Left cardiac atrium (tissue), 4 donors: ENCODE measurements at regions not wholly inside any gene's neighbourhood (a gene's known extent, or its start where the extent isn't known, plus 50 kb on each side); places are given as distances from the start of the nearest gene placed in this dataset.

Experiments used
- ATAC-seq, 2 donors: fragments of 200-7000 bp; cut with Tn5 transposase; one replicate each; pipeline ENCODE4 v1.9.1; 2020; ENCODE audit warnings: mild to moderate bottlenecking in 2 of 2, moderate library complexity in 2 of 2
- DNase-seq: peaks from one replicate; pipeline ENCODE4 v3.0.0-alpha.2; 2020
- intact Hi-C, 2 donors: fragments of 100-400 bp; cut with DNase I; formaldehyde crosslinking; loops; one replicate each; pipeline versions ENCODE4 v1.14.1 to v1.15.1; 2022 to 2023
- donor health status: DM: no; HTN: yes; CAD: no.
- donor health status: DM: no; HTN: yes; CAD: no; lungs with severe emphysema.
- donor health status: DM: yes; HTN: yes; CAD: no.
- donor health status: Dilated cardiomyopathy.

DNA sequence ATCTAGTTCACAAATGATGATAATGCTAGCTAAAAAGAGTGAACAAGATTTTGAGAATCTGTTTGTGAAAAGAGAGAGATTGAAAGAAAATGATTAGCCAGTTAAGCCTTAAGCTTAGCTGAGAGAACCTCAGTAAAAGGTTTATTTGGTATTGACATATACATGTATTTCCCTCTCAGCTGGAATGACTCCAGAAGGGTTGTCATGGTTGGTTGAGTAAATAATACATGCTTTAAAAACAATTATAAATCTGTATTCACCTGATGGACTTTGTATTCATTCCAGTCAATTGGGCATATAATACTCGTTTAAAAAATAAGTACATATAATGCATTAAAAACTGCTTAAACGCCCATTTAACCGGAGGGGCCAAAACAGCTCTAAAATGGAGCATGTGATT lies 181.4 kb downstream of the GRB14 start:
- intact Hi-C loops = no loop called here
- ATAC-seq (no peak), DNase-seq (no peak)

- intact Hi-C loops = no loop called here
- ATAC-seq (no peak), DNase-seq (no peak)
These were observed 182.0 kb downstream of the GRB14 start for GRCh38 chr2:164439235-164439634.

- DNase-seq = no peak
- intact Hi-C loops = no loop called here
- no peak for ATAC-seq
These were observed 182.6 kb downstream of the GRB14 start for GRCh38 chr2:164438490-164439205.

DNA sequence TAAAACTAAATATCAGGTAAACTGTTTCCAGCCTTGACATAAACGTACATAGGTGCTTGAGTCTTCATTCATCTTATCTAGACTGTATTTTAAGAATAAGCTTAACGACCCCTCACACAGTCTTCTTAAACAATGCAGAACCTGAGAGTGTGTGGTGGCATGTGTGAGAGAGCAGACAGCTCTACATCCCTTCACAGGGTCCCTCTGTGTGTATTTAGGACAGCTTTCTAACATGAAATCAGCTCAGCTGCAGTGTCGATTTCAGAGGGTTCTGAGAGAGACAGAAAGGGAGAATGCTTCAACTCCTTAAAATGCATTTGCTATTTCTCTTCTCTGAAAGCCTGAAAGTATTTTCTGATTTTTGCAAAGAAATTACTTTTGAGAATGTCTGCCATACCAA lies 185.2 kb downstream of the GRB14 start:
- ATAC-seq (no peak), DNase-seq (no peak)
- intact Hi-C loops = no loop called here

DNA sequence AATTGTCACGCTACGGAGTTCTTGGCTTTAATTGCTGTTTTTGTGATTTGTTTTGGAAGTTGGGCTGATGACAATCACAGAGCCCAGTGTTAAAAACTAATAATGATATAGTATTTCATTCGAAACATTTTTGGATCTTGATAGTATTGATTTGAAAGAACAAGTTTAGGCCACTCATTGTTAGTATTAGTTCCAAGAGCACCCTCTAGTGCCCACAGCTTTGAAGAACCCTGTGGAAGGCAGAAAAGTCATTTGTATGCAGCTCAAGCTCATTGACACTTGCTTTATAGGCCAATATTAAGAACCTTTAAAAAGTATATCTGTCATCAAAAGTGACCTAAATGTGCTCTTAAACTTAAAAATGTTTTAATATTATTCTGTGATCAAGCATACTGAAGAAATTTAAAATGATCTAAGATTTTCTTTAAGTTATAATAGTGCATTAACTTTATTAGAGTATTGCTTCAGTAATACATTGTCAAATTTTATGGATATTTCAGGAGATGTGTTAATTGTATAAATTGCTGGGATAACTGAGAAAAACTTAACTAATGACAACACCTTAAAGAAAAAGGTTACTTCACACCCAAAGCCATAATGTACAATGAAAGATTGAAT lies 191.0 kb downstream of the GRB14 start:
- no peak for DNase-seq
- intact Hi-C loops = loop anchor here in 1 of 2 donors (5.0 kb wide), 1 partner anchor 1248 kb away; no protein-coding TSS in a partner anchor

DNA sequence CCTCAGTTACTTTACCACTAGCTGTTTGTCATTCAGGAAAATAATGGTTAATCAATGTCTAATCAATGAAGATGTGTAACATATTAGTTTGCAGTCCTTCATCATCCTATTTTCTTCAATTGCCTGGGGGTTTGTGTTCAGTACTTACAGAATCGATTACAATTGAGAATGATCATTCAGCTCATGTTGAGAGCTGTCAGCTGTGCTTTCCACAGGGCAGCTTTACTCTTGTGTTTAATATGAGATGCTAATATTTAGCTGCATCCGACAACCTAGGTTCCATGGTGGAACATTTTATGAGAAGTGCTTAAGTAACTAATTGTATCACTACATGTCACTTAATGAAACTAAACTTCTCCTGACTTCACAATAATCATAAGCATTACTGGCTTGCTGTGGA lies 191.9 kb downstream of the GRB14 start:
- DNase-seq (no peak), ATAC-seq (no peak)
- intact Hi-C loops = loop anchor here in 1 of 2 donors (5.0 to 10.0 kb wide), 2 partner anchors 1085 to 1237 kb away; no protein-coding TSS in a partner anchor

More for the DNA sequence above, 191.0 kb downstream of the GRB14 start:
- ATAC-seq = peak in 1 of 2 donors; percentile 47

DNA sequence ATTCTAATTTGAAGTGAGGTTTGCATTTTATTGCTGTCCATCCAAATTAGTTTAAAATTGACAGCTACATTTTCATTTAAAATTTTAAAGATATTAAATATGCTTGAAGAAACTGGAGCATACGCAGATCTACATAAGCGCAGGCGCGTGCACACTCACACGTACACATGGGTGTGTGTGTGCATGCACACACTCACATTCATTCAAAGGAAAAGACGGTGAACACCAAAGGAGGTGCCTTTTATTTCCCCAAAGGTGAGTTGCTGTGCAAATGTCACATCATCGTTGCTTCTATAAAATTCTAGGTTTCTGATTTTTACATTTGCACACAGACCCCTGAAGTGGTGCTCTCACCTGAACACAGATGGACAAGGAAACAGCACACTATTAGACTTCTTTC lies 194.2 kb downstream of the GRB14 start:
- intact Hi-C loops = loop anchor here in 1 of 2 donors (5.0 to 10.0 kb wide), 2 partner anchors 1082 to 1235 kb away; no protein-coding TSS in a partner anchor
- ATAC-seq (no peak), DNase-seq (no peak)

DNA sequence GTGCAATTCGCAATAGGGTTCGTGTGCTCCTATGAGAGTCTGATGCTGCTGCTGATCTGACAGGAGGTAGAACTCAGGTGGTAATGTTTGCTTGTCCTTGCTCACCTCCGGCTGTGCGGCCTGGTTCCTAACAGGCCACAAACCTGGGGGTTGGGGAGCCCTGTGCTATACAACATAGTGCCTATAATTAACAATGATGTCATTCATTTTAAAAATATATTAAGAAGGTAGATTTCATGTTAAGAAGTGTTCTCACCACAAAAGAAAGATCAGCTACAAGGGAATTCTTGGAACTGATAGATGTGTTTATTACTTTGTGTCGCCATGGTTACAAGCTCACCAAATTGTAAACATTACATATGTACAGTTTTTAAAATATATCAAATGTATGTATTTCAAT lies 200.5 kb downstream of the GRB14 start:
- ATAC-seq (no peak), DNase-seq (no peak)
- intact Hi-C loops = loop anchor here in 1 of 2 donors (10.0 kb wide), 1 partner anchor 1076 kb away; no protein-coding TSS in a partner anchor

- DNase-seq (no peak), ATAC-seq (no peak)
- intact Hi-C loops = no loop called here
These were observed 208.5 kb downstream of the GRB14 start for GRCh38 chr2:164412831-164413230.

GRCh38 chr2:164389411-164389810 lies 231.9 kb downstream of the GRB14 start:
- intact Hi-C loops = no loop called here
- DNase-seq (no peak), ATAC-seq (no peak)

GRCh38 chr2:164388511-164388910 lies 232.8 kb downstream of the GRB14 start:
- intact Hi-C loops = no loop called here
- DNase-seq (no peak), ATAC-seq (peak in 1 of 2 donors; percentile 72)

DNA sequence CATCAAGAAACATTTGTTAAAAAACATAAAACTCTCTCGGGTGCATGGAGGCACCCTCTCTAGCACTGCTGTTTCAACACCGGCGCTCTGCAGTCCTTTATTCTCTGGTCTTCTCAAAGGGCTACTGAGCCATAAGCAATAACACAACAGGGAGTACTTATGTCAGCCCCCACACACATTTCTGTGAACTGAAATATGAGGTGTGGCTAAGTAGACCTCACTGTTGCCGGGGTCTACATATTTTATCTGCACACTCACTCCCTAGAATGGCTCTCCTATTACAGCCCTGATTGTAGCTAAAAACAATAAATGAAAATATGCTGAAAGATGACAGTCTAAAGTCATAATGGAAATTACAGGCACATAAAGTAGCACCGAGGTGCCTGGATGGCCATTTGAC lies 235.1 kb downstream of the GRB14 start:
- intact Hi-C loops = no loop called here
- no peak for DNase-seq
- no peak for ATAC-seq

DNA sequence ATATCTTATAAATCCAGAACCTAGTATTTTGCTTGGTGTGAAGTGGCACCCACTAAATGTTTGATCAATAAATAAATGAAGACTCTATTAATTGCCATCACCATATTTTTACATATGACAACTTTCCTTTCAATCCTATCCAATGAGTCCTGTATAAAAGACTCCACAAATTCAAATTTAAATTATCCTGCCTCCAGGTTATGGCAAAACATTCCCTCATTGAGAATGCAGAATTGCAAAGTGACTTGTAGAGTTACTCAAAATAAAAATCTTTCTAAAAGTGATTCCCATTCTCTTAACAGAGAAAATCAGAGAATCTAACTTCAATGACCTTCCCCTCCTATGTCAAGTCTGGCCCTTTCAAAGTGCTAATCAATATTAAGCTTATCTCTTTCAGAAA lies 236.8 kb downstream of the GRB14 start:
- intact Hi-C loops = no loop called here
- DNase-seq = no peak
- ATAC-seq = no peak

DNA sequence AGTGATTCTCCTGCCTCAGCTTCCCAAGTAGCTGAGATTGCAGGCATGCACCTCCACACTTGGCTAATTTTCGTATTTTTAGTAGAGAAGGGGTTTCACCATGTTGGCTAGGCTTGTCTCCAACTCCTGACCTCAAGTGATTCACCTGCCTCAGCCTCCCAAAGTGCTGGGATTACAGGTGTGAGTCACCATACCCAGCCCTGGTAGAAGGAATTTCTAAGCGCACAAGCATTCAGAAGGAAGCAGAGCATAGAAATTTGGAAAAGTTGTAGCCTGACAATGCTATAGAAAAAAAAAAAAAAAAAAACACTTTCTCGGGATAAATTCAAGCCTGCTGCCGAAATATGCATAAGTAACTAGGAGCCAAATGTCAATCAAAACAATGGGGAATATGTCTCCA lies 249.4 kb downstream of the GRB14 start:
- intact Hi-C loops = no loop called here
- ATAC-seq (no peak), DNase-seq (no peak)

DNA sequence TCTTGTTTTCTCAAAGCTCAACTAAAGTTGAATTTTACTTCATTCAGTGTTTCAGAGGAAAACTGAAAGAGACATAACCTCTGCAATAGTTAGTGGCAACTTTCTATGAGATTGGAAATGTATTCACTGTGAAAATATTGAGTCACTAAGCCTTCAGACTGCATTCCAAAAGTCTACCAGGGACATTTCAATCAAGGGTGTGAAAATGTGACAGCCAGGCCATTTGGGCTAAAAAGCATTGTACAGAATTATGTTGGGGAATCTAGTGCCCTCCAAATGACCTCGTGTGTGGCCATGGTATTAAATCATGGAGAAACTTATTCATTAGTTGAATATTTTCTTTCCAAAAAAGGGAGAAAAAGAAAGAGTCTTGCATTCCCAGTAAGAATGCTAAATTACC lies 251.9 kb downstream of the GRB14 start:
- intact Hi-C loops = no loop called here
- ATAC-seq (no peak), DNase-seq (no peak)

DNA sequence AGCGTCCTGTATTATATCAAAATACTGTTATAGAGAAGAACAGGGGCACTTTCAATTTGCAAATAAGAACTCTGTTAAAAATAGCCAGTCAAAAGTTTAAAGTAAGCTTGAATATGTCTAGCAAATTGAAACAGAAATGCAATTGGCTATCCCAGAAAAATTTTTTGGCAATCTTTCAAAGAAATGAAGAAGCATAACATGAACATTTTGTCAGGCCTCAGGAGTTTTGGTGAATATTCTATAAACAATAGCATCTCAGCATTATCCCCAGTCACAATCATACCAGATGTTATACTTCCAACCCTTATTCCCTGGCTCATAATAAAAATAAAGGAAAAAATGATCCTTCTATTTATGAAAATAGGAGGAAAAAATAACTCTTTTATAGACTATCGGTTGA lies 252.4 kb downstream of the GRB14 start:
- intact Hi-C loops = no loop called here
- ATAC-seq (no peak), DNase-seq (no peak)

- intact Hi-C loops = no loop called here
These were observed 257.6 kb downstream of the GRB14 start for GRCh38 chr2:164363646-164364045.

GRCh38 chr2:164351536-164351935 lies 269.7 kb downstream of the GRB14 start:
- intact Hi-C loops = no loop called here
- ATAC-seq = no peak
- DNase-seq = no peak

More at GRCh38 chr2:164363646-164364045, 257.6 kb downstream of the GRB14 start:
- ATAC-seq (no peak), DNase-seq (no peak)

DNA sequence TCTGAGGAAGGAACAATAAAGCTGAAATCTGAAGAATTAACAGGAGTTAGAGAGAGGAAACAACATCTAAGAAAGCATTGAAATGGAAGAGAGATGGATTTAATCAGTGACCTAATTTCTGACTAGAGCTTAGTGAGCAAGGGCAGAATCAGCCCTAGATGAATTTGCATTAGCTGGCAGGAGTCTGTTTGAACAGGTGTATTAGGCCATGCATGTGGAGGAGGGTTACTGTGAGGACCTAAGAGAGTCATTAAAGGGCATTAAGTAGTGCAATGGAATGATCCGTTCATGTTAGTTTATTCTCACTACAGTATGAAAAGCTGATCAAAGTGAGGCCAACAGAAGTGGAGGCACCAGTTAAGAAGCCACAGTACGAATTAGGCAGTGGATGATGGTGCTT lies 285.3 kb downstream of the GRB14 start:
- DNase-seq = no peak
- intact Hi-C loops = no loop called here
- ATAC-seq = no peak

GRCh38 chr2:164335128-164335527 lies 286.2 kb downstream of the GRB14 start:
- intact Hi-C loops = no loop called here
- ATAC-seq = no peak
- no peak for DNase-seq

GRCh38 chr2:164328310-164328709 lies 293.0 kb downstream of the GRB14 start:
- DNase-seq (no peak), ATAC-seq (no peak)
- intact Hi-C loops = no loop called here
